NCI-H1092 treated with DMSO at 0.1 percent for 48 hours (cell line): ENCODE measurements at regions not wholly inside any gene's neighbourhood (a gene's known extent, or its start where the extent isn't known, plus 50 kb on each side); places are given as distances from the start of the nearest gene placed in this dataset.
"Not testable (repeated sequence)": the region's sequence is repeated elsewhere in the genome, so short reads cannot be mapped to it uniquely, and the experiment has no call there.

Experiments used
- DNase-seq: peaks from one replicate; lab custom pipeline; 2025; lab: John Stamatoyannopoulos, UW

- no peak for DNase-seq
Observed at GRCh38 chr22:34841331-34841771, 224.6 kb upstream of the ISX start.

GRCh38 chr22:34841911-34842310 is 224.0 kb upstream of the ISX start:
- DNase-seq = no peak

GRCh38 chr22:34842630-34843029 is 223.3 kb upstream of the ISX start:
- DNase-seq = peak; percentile 4

GRCh38 chr22:34843743-34844142 is 222.2 kb upstream of the ISX start:
- DNase-seq = not testable (repeated sequence)

GRCh38 chr22:34845391-34845790 is 220.6 kb upstream of the ISX start:
- DNase-seq = no peak

GRCh38 chr22:34847072-34847471 is 218.9 kb upstream of the ISX start:
- no peak for DNase-seq

GRCh38 chr22:34849965-34850364 is 216.0 kb upstream of the ISX start:
- DNase-seq = no peak

GRCh38 chr22:34851918-34852662 is 213.9 kb upstream of the ISX start:
- no peak for DNase-seq

GRCh38 chr22:34855471-34855870 is 210.5 kb upstream of the ISX start:
- no peak for DNase-seq

- no peak for DNase-seq
Observed at GRCh38 chr22:34858066-34858465, 207.9 kb upstream of the ISX start.

- no peak for DNase-seq
Observed at GRCh38 chr22:34861787-34862186, 204.2 kb upstream of the ISX start.

- no peak for DNase-seq
Observed at GRCh38 chr22:34866081-34866480, 199.9 kb upstream of the ISX start.

- no peak for DNase-seq
Observed at GRCh38 chr22:34866495-34867131, 199.3 kb upstream of the ISX start.

- DNase-seq = no peak
Observed at GRCh38 chr22:34877506-34877905, 188.5 kb upstream of the ISX start.

- DNase-seq = no peak
Observed at GRCh38 chr22:34878171-34878570, 187.8 kb upstream of the ISX start.

- no peak for DNase-seq
Observed at GRCh38 chr22:34879001-34879400, 187.0 kb upstream of the ISX start.

GRCh38 chr22:34880662-34881061 is 185.3 kb upstream of the ISX start:
- no peak for DNase-seq

- DNase-seq = no peak
Observed at GRCh38 chr22:34881453-34881852, 184.5 kb upstream of the ISX start.

- DNase-seq = no peak
Observed at GRCh38 chr22:34885852-34886251, 180.1 kb upstream of the ISX start.

- no peak for DNase-seq
Observed at GRCh38 chr22:34886391-34886790, 179.6 kb upstream of the ISX start.

GRCh38 chr22:34886812-34887211 is 179.1 kb upstream of the ISX start:
- DNase-seq = no peak

- DNase-seq = no peak
Observed at GRCh38 chr22:34897126-34897525, 168.8 kb upstream of the ISX start.

- DNase-seq = no peak
Observed at GRCh38 chr22:34902335-34902734, 163.6 kb upstream of the ISX start.

- no peak for DNase-seq
Observed at GRCh38 chr22:34903416-34903815, 162.5 kb upstream of the ISX start.
